ENCODE measurements at regions not wholly inside any gene's neighbourhood (a gene's known extent, or its start where the extent isn't known, plus 50 kb on each side); places are given as distances from the start of the nearest gene placed in this dataset.

- H3K4me3 ChIP-seq (ENCODE audit: low read depth in 1 of 3, low read length in 3 of 3), result no peak overlapping the region
- H3K9me3 ChIP-seq (ENCODE audit: control insufficient read depth in 4 of 4, low read length in 3 of 4), result no peaks in the 10 kb centered on the region
- H3K9ac ChIP-seq (ENCODE audit: low read depth in 1 of 2, low read length in 2 of 2), result no peak overlapping the region
- 66% methylated on average over 4 of the region's 4 CpGs for WGBS
- DNase-seq (ENCODE audit: low spot score), result no peak
- H3K27ac ChIP-seq (ENCODE audit: low read depth in 1 of 2, low read length in 2 of 2), result no peak overlapping the region
- TF ChIP-seq JUND (IDR thresholded peaks at IDR 0.05) (no peak), HNF4G (IDR thresholded peaks at IDR 0.05) (no peak), TAF1 (conservative IDR thresholded peaks at IDR 0.05) (no peak), CTCF (IDR thresholded peaks at IDR 0.05; ENCODE audit: low read depth, low read length, missing input control) (no peak), REST (IDR thresholded peaks at IDR 0.05) (no peak), HNF4A (conservative IDR thresholded peaks at IDR 0.05) (no peak), MAX (IDR thresholded peaks at IDR 0.05) (no peak), EGR1 (IDR thresholded peaks at IDR 0.05; ENCODE audit: low read depth in 2 of 2) (no peak), GABPA (IDR thresholded peaks at IDR 0.05 in 1 of 2, conservative IDR thresholded peaks at IDR 0.05 in 1 of 2) (no peak), YY1 (IDR thresholded peaks at IDR 0.05) (no peak), NR2F2 (IDR thresholded peaks at IDR 0.05) (no peak), RXRA (IDR thresholded peaks at IDR 0.05) (no peak), RAD21 (IDR thresholded peaks at IDR 0.05) (no peak), SP1 (IDR thresholded peaks at IDR 0.05) (no peak), ATF3 (IDR thresholded peaks at IDR 0.05) (no peak), FOXA1 (IDR thresholded peaks at IDR 0.05) (no peak), ZBTB33 (IDR thresholded peaks at IDR 0.05) (no peak)
- H3K27me3 ChIP-seq (ENCODE audit: control insufficient read depth in 4 of 4, insufficient read depth in 4 of 4, low read length in 3 of 4), result no peaks in the 10 kb centered on the region
- no peaks in the 10 kb centered on the region for H3K4me1 ChIP-seq (ENCODE audit: control insufficient read depth in 4 of 4, insufficient read depth in 4 of 4, low read length in 3 of 4)
- no peaks in the 10 kb centered on the region for H3K36me3 ChIP-seq (ENCODE audit: control insufficient read depth in 4 of 4, insufficient read depth in 3 of 4, low read depth in 1 of 4, low read length in 3 of 4)
Measured at GRCh38 chr14:47857646-47858045, 182.2 kb upstream of the MDGA2 start.

- Histone ChIP-seq H3K4me3 (ENCODE audit: low read depth in 1 of 3, low read length in 3 of 3) (no peak overlapping the region), H3K4me1 (ENCODE audit: control insufficient read depth in 4 of 4, insufficient read depth in 4 of 4, low read length in 3 of 4) (no peaks in the 10 kb centered on the region), H3K27me3 (ENCODE audit: control insufficient read depth in 4 of 4, insufficient read depth in 4 of 4, low read length in 3 of 4) (no peaks in the 10 kb centered on the region), H3K36me3 (ENCODE audit: control insufficient read depth in 4 of 4, insufficient read depth in 3 of 4, low read depth in 1 of 4, low read length in 3 of 4) (no peaks in the 10 kb centered on the region), H3K9me3 (ENCODE audit: control insufficient read depth in 4 of 4, low read length in 3 of 4) (no peaks in the 10 kb centered on the region), H3K9ac (ENCODE audit: low read depth in 1 of 2, low read length in 2 of 2) (no peak overlapping the region), H3K27ac (ENCODE audit: low read depth in 1 of 2, low read length in 2 of 2) (no peak overlapping the region)
- DNase-seq (ENCODE audit: low spot score), result no peak
- TF ChIP-seq RXRA (IDR thresholded peaks at IDR 0.05) (no peak), FOXA2 (IDR thresholded peaks at IDR 0.05) (no peak), FOXA1 (IDR thresholded peaks at IDR 0.05) (no peak), SP1 (IDR thresholded peaks at IDR 0.05) (no peak), ATF3 (IDR thresholded peaks at IDR 0.05) (no peak), HNF4A (conservative IDR thresholded peaks at IDR 0.05) (no peak), JUND (IDR thresholded peaks at IDR 0.05) (no peak)
- 2% methylated on average over 1 of the region's 1 CpG for WGBS
Measured at GRCh38 chr14:47852278-47852677, 176.9 kb upstream of the MDGA2 start.
